ENCODE measurements at regions not wholly inside any gene's neighbourhood (a gene's known extent, or its start where the extent isn't known, plus 50 kb on each side); places are given as distances from the start of the nearest gene placed in this dataset.

DNA sequence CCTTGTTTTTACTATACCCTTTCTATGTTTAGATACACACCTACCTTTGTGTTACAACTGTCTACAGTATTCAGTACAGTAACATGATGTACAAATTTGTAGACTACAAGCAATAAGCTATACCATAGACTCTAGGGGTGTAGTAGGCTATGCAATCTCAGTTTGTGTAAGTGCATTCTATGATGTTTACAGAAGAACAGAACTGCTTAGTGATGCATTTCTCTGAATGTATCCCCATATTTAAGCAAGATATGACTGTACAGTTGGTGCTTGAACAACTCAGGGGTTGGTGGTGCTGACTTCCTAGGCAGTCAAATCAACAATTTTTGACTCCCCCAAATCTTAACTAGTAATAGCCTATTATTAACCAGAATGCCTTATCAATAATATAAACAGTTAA is 467.1 kb upstream of the TGFBR2 start (continued):
- TF ChIP-seq BCL11A (IDR thresholded peaks at IDR 0.05; ENCODE audit: low read depth in 2 of 2, low read length in 2 of 2) (no peak), TBP (IDR thresholded peaks at IDR 0.05; ENCODE audit: low read depth, low read length) (no peak)
